Heart right ventricle (tissue), 16 donors: ENCODE measurements at regions not wholly inside any gene's neighbourhood (a gene's known extent, or its start where the extent isn't known, plus 50 kb on each side); places are given as distances from the start of the nearest gene placed in this dataset.

ENCODE experiments used
- ATAC-seq, 8 donors: fragments of 200-7000 bp; cut with Tn5 transposase; one replicate each; pipeline ENCODE4 v1.9.1; 2020; ENCODE audit warnings: mild to moderate bottlenecking in 8 of 8, moderate library complexity in 8 of 8, moderate number of reproducible peaks in 1 of 8
- DNase-seq, 2 donors: peaks; one replicate each; pipeline ENCODE4 v3.0.0-alpha.2; 2020
- H3K27ac ChIP-seq, 10 donors: fragments of 200-600 bp; sonication (generic) in 2 of 10; one replicate each; pipeline versions ENCODE4 v1.5.0 to v1.8.0; 2020 to 2022; ENCODE audit warnings: mild to moderate bottlenecking in 3 of 10
- H3K27me3 ChIP-seq, 7 donors: fragments of 200-600 bp; one replicate each; pipeline ENCODE4 v1.8.0; 2021 to 2022; ENCODE audit warnings: mild to moderate bottlenecking in 2 of 7
- H3K36me3 ChIP-seq, 9 donors: fragments of 200-600 bp; sonication (generic) in 1 of 9; one replicate each; pipeline versions ENCODE4 v1.5.0 to v1.8.0; 2020 to 2022; ENCODE audit warnings: mild to moderate bottlenecking in 2 of 9
- H3K4me1 ChIP-seq, 9 donors: fragments of 200-600 bp; sonication (generic) in 1 of 9; one replicate each; pipeline versions ENCODE4 v1.5.0 to v1.8.0; 2020 to 2022; ENCODE audit warnings: mild to moderate bottlenecking in 4 of 9
- H3K4me3 ChIP-seq, 10 donors: fragments of 200-600 bp; sonication (generic) in 2 of 10; one replicate each; pipeline versions ENCODE4 v1.5.0 to v1.8.0; 2020 to 2022; ENCODE audit warnings: mild to moderate bottlenecking in 7 of 10, moderate library complexity in 2 of 10
- H3K9me3 ChIP-seq, 11 donors: fragments of 200-600 bp in 10 of 11; sonication (generic) in 2 of 11; one replicate each; pipeline versions ENCODE4 v1.5.0 to v1.8.0; 2013 to 2022; ENCODE audit warnings: mild to moderate bottlenecking in 2 of 11, control low read depth in 1 of 11, moderate library complexity in 1 of 11
- CTCF ChIP-seq, 9 donors: fragments of 200-600 bp; sonication (generic) in 2 of 9; IDR thresholded peaks; one replicate each; pipeline versions ENCODE4 v1.5.0 to v1.8.0; 2021 to 2022; ENCODE audit warnings: antibody characterized with exemption in 9 of 9, mild to moderate bottlenecking in 5 of 9, moderate library complexity in 1 of 9
- WGBS, 2 donors: extraction: QIAGEN DNeasy Blood & Tissue Kit; methylation state at CpG; one replicate each; pipeline ENCODE4 v1.1.7; 2013; ENCODE audit warnings: inconsistent platforms in 1 of 2; 5-methylcytosine and 5-hydroxymethylcytosine counted together
- intact Hi-C, 10 donors: fragments of 100-400 bp; cut with DNase I; formaldehyde crosslinking; loops; one replicate each; pipeline versions ENCODE4 v1.11.1 to v1.14.2; 2022
- donor health status: Arrhythmogenic right ventricular cardiomyopathy.
- donor health status: ischemic (EF 13 %, LVEDD 7.1; RV severe dilation, severe dysfunction).
- donor health status: healthy with polysubstance abuse.
- donor health status: DM: no; HTN: yes; CAD: no.
- donor health status: DM: no; HTN: no; CAD: no.
- donor health status: ischemic (EF 25% LVEDD 6.9; RV normal size, moderate dysfunction).
- donor health status: ischemic (EF 25% LVEDD 5.7; RV mildly dilated, moderate dysfunction).
- donor health status: healthy.
- donor health status: DM: yes; HTN: yes; CAD: no.
- donor health status: Ischemic cardiomyopathy.
- donor health status: ischemic (EF 35%, LVEDD 5.7; RV mildly dilated, moderate dysfunction).
- donor health status: nonischemic (EF 11% LVEDD 7.7; RV severe dilation, severe dysfunction).
- donor health status: DM: yes; HTN: yes; CAD: no.
- donor health status: PGD.
- donor health status: ischemic (EF 29% LVEDD 5.4; RV normal size, mild dysfunction).
- donor health status: nonischemic (EF 23%, LVEDD 6.1; RV moderate dilation, normal function).

- no peak overlapping the region for H3K4me3 ChIP-seq
- no peaks in the 10 kb centered on the region for H3K36me3 ChIP-seq
- peaks cover 0 to 4% (median 0%) of the 10 kb centered on the region in 11 donors for H3K9me3 ChIP-seq
- no peaks in the 10 kb centered on the region for H3K4me1 ChIP-seq
- intact Hi-C loops: no loop called here
- WGBS, 2 donors: 55 to 60% methylated on average over 3 of the region's 3 CpGs
- TF ChIP-seq CTCF (IDR thresholded peaks at IDR 0.05): no peak
- H3K27ac ChIP-seq: no peak overlapping the region
- peaks cover 0 to 14% (median 0%) of the 10 kb centered on the region in 7 donors for H3K27me3 ChIP-seq
- no peak for ATAC-seq
- DNase-seq: no peak
Observed at GRCh38 chr18:22822024-22822423, 111.1 kb upstream of the RBBP8 start.

GRCh38 chr18:22822841-22823508 lies 110.2 kb upstream of the RBBP8 start:
- intact Hi-C loops: no loop called here
- no peak overlapping the region for H3K4me3 ChIP-seq
- DNase-seq (no peak), ATAC-seq (no peak)
- no peaks in the 10 kb centered on the region for H3K36me3 ChIP-seq
- H3K9me3 ChIP-seq: peaks cover 0 to 8% (median 0%) of the 10 kb centered on the region in 11 donors
- no peak for TF ChIP-seq CTCF (IDR thresholded peaks at IDR 0.05)
- no peaks in the 10 kb centered on the region for H3K4me1 ChIP-seq
- H3K27ac ChIP-seq: no peak overlapping the region
- peaks cover 0 to 14% (median 0%) of the 10 kb centered on the region in 7 donors for H3K27me3 ChIP-seq
- 88 to 93% methylated on average over 3 of the region's 3 CpGs for WGBS, 2 donors

- intact Hi-C loops: no loop called here
- H3K4me3 ChIP-seq: no peak overlapping the region
- no peaks in the 10 kb centered on the region for H3K4me1 ChIP-seq
- 75 to 79% methylated on average over 4 of the region's 4 CpGs for WGBS, 2 donors
- H3K27ac ChIP-seq: no peak overlapping the region
- H3K36me3 ChIP-seq: no peaks in the 10 kb centered on the region
- no peak for ATAC-seq
- peaks cover 0 to 8% (median 0%) of the 10 kb centered on the region in 11 donors for H3K9me3 ChIP-seq
- no peak for TF ChIP-seq CTCF (IDR thresholded peaks at IDR 0.05)
- peaks cover 0 to 8% (median 0%) of the 10 kb centered on the region in 7 donors for H3K27me3 ChIP-seq
- DNase-seq: no peak
Observed at GRCh38 chr18:22826726-22827125, 106.4 kb upstream of the RBBP8 start.

- Histone ChIP-seq H3K27ac (no peak overlapping the region), H3K9me3 (peaks cover 0 to 8% (median 0%) of the 10 kb centered on the region in 11 donors), H3K4me1 (no peaks in the 10 kb centered on the region), H3K4me3 (no peak overlapping the region), H3K36me3 (no peaks in the 10 kb centered on the region), H3K27me3 (peaks cover 0 to 8% (median 0%) of the 10 kb centered on the region in 7 donors)
- ATAC-seq: no peak
- intact Hi-C loops: no loop called here
- TF ChIP-seq CTCF (IDR thresholded peaks at IDR 0.05): no peak
- 96 to 99% methylated on average over 3 of the region's 3 CpGs for WGBS, 2 donors
- no peak for DNase-seq
Observed at GRCh38 chr18:22827216-22827615, 105.9 kb upstream of the RBBP8 start.
